GM12892 (cell line): ENCODE measurements at regions not wholly inside any gene's neighbourhood (a gene's known extent, or its start where the extent isn't known, plus 50 kb on each side); places are given as distances from the start of the nearest gene placed in this dataset.

Experiments
- POLR2A ChIP-seq: IDR thresholded peaks from 2 replicates; pipeline ENCODE4 v1.6.1; 2011; ENCODE audit warnings: low read depth, low read length, control low read depth
- POLR2AphosphoS5 ChIP-seq: IDR thresholded peaks from 2 replicates; pipeline ENCODE4 v1.6.1; 2011; ENCODE audit warnings: low read depth, low read length, control low read depth
- TAF1 ChIP-seq: IDR thresholded peaks from 2 replicates; pipeline ENCODE4 v1.6.1; 2011; ENCODE audit warnings: low read depth, mild to moderate bottlenecking, control low read depth, low read length, borderline replicate concordance

GRCh38 chr13:64770743-64771142 is 2459.4 kb downstream of the PCDH9 start:
- TF ChIP-seq POLR2AphosphoS5 (no peak), POLR2A (no peak), TAF1 (no peak)
